ENCODE measurements at regions not wholly inside any gene's neighbourhood (a gene's known extent, or its start where the extent isn't known, plus 50 kb on each side); places are given as distances from the start of the nearest gene placed in this dataset.
"Not testable (repeated sequence)": the region's sequence is repeated elsewhere in the genome, so short reads cannot be mapped to it uniquely, and the experiment has no call there.

DNA sequence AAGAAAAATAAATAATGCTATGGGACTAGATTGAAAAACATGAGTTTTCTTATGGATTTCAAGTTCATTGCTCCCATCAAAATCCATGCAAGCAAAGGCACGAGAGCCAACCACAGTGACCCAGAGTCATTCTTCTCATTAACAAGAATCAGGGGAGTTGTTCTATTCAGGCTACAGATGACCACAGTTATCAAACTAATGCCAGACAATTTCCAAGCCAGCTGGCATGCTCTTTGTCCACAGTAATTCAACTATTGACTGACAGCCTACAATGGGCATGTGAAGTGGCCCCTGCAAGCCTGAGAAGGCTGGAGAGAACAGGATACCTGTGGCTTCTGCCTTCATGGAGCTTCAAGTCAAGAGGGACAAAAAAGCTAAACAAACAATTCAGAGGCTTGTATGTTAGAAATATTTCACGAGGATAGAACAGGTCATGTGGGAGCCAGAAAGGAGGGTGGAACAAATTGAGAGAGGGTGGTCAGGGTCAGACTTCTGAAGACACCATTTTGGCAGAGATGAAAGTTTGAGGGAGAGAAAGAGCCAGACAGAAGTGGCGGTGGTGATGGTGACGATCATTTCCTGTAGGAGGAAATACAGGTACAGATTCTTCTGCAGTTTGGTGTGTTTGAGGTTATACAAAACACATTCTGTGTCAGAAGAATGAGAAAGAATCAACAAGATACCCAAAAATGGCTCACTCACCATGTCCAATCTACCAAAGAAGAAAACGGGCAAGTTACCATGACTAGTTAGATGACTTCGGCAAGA lies 732.4 kb downstream of the RNF144A start:
- Mint-ChIP-seq H3K27me3 (ENCODE audit: insufficient read depth, low read depth) (no peaks in the 10 kb centered on the region), H3K36me3 (no peaks in the 10 kb centered on the region), H3K4me1 (peaks cover 12% of the 10 kb centered on the region), H3K9me3 (peaks cover 18% of the 10 kb centered on the region), H3K4me3 (no peak overlapping the region), H3K27ac (no peak overlapping the region)
- H3K79me2 ChIP-seq (ENCODE audit: low read depth) = no peaks in the 10 kb centered on the region
- no peak overlapping the region for H2AFZ ChIP-seq (replicated peaks)
- H3K4me1 ChIP-seq = no peaks in the 10 kb centered on the region
- TF ChIP-seq EZH2 (IDR thresholded peaks at IDR 0.05) (no peak), EZH2phosphoT487 (IDR thresholded peaks at IDR 0.05) (no peak)
- TF ChIP-seq, protein P1, sequence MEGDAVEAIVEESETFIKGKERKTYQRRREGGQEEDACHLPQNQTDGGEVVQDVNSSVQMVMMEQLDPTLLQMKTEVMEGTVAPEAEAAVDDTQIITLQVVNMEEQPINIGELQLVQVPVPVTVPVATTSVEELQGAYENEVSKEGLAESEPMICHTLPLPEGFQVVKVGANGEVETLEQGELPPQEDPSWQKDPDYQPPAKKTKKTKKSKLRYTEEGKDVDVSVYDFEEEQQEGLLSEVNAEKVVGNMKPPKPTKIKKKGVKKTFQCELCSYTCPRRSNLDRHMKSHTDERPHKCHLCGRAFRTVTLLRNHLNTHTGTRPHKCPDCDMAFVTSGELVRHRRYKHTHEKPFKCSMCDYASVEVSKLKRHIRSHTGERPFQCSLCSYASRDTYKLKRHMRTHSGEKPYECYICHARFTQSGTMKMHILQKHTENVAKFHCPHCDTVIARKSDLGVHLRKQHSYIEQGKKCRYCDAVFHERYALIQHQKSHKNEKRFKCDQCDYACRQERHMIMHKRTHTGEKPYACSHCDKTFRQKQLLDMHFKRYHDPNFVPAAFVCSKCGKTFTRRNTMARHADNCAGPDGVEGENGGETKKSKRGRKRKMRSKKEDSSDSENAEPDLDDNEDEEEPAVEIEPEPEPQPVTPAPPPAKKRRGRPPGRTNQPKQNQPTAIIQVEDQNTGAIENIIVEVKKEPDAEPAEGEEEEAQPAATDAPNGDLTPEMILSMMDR (IDR thresholded peaks at IDR 0.05) = no peak
- H3K4me3 ChIP-seq = no peak overlapping the region
- H3K9ac ChIP-seq = no peak overlapping the region
- no peaks in the 10 kb centered on the region for H3F3A ChIP-seq (ENCODE audit: low read depth)
- H3K27me3 ChIP-seq = no peaks in the 10 kb centered on the region
- no peak overlapping the region for H3K4me2 ChIP-seq
- H3K27ac ChIP-seq = no peak overlapping the region
- no peaks in the 10 kb centered on the region for H3K36me3 ChIP-seq
- DNase-seq (ENCODE audit: low spot score) = no peak
- H4K20me1 ChIP-seq (ENCODE audit: low read depth) = no peaks in the 10 kb centered on the region
- no peaks in the 10 kb centered on the region for H3K9me3 ChIP-seq (ENCODE audit: low read depth)

DNA sequence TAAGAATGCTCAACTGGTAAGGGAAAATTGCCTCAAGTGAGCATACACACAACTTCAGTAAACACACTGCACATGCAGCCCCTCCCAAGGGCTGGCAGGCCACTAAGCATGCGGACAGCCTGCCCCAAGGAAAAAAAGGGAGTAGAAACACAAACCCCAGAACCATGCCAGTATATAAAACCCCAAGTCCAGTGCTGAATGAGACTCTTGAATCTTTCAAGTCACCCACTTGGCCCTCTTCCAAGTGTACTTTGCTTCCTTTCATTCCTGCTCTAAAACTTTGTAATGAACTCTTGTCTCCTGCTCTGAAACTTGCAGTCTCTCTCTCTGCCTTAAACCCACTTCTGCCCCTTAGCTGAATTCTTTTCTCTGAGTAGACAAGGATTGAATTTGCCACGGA lies 736.4 kb downstream of the RNF144A start:
- no peak for DNase-seq (ENCODE audit: low spot score)
- H3K4me3 ChIP-seq = no peak overlapping the region
- Mint-ChIP-seq H3K27me3 (ENCODE audit: insufficient read depth, low read depth) (no peaks in the 10 kb centered on the region), H3K27ac (no peak overlapping the region), H3K4me1 (peaks cover 4% of the 10 kb centered on the region), H3K9me3 (peaks cover 11% of the 10 kb centered on the region), H3K36me3 (no peaks in the 10 kb centered on the region), H3K4me3 (no peak overlapping the region)
- no peaks in the 10 kb centered on the region for H3K9me3 ChIP-seq (ENCODE audit: low read depth)
- no peaks in the 10 kb centered on the region for H3F3A ChIP-seq (ENCODE audit: low read depth)
- no peak overlapping the region for H3K4me2 ChIP-seq
- no peaks in the 10 kb centered on the region for H3K79me2 ChIP-seq (ENCODE audit: low read depth)
- no peaks in the 10 kb centered on the region for H3K4me1 ChIP-seq
- no peak overlapping the region for H3K27ac ChIP-seq
- no peaks in the 10 kb centered on the region for H3K36me3 ChIP-seq
- H4K20me1 ChIP-seq (ENCODE audit: low read depth) = no peaks in the 10 kb centered on the region
- no peak for TF ChIP-seq EZH2 (IDR thresholded peaks at IDR 0.05)
- TF ChIP-seq EZH2phosphoT487 (IDR thresholded peaks at IDR 0.05) = no peak
- TF ChIP-seq, protein P1 (IDR thresholded peaks at IDR 0.05) = no peak
- H2AFZ ChIP-seq (replicated peaks) = no peak overlapping the region
- no peaks in the 10 kb centered on the region for H3K27me3 ChIP-seq
- H3K9ac ChIP-seq = no peak overlapping the region

- Histone ChIP-seq H2AFZ (replicated peaks) (no peak overlapping the region), H3K79me2 (ENCODE audit: low read depth) (no peaks in the 10 kb centered on the region), H4K20me1 (ENCODE audit: low read depth) (no peaks in the 10 kb centered on the region), H3K9ac (no peak overlapping the region), H3F3A (ENCODE audit: low read depth) (no peaks in the 10 kb centered on the region), H3K4me2 (no peak overlapping the region), H3K27me3 (no peaks in the 10 kb centered on the region), H3K4me3 (no peak overlapping the region), H3K36me3 (no peaks in the 10 kb centered on the region), H3K4me1 (no peaks in the 10 kb centered on the region), H3K9me3 (ENCODE audit: low read depth) (no peaks in the 10 kb centered on the region), H3K27ac (no peak overlapping the region)
- TF ChIP-seq EZH2phosphoT487 (IDR thresholded peaks at IDR 0.05) = no peak
- TF ChIP-seq, protein P1 (IDR thresholded peaks at IDR 0.05) = no peak
- TF ChIP-seq EZH2 (IDR thresholded peaks at IDR 0.05) = no peak
- no peak for DNase-seq (ENCODE audit: low spot score)
- Mint-ChIP-seq H3K4me3 (no peak overlapping the region), H3K27ac (no peak overlapping the region), H3K36me3 (no peaks in the 10 kb centered on the region), H3K9me3 (peaks cover 24% of the 10 kb centered on the region), H3K27me3 (ENCODE audit: insufficient read depth, low read depth) (no peaks in the 10 kb centered on the region), H3K4me1 (peaks cover 4% of the 10 kb centered on the region)
Observed at GRCh38 chr2:7655629-7656028, 738.4 kb downstream of the RNF144A start.

- H3K27ac ChIP-seq; H3K4me1 ChIP-seq; H3F3A ChIP-seq (ENCODE audit: low read depth); H3K79me2 ChIP-seq (ENCODE audit: low read depth); H3K36me3 ChIP-seq; H3K27me3 ChIP-seq; H3K4me3 Mint-ChIP-seq; H3K27ac Mint-ChIP-seq; H3K4me1 Mint-ChIP-seq; H3K36me3 Mint-ChIP-seq; DNase-seq (ENCODE audit: low spot score); H2AFZ ChIP-seq (replicated peaks); H3K4me2 ChIP-seq; H3K4me3 ChIP-seq; H3K27me3 Mint-ChIP-seq (ENCODE audit: insufficient read depth, low read depth); H3K9me3 ChIP-seq (ENCODE audit: low read depth); H4K20me1 ChIP-seq (ENCODE audit: low read depth); H3K9ac ChIP-seq: not testable (repeated sequence)
- peaks cover 25% of the 10 kb centered on the region for H3K9me3 Mint-ChIP-seq
Observed at GRCh38 chr2:7657526-7657925, 740.3 kb downstream of the RNF144A start.
